Lower leg skin (tissue), 4 donors: ENCODE measurements at regions not wholly inside any gene's neighbourhood (a gene's known extent, or its start where the extent isn't known, plus 50 kb on each side); places are given as distances from the start of the nearest gene placed in this dataset.

Experiments used
- DNase-seq, 2 donors: peaks; one replicate each; pipeline ENCODE4 v3.0.0-alpha.2; 2019; ENCODE audit warnings: low spot score in 2 of 2
- H3K4me3 ChIP-seq: fragments of 200-600 bp; sonication (generic); 2 replicates; pipeline ENCODE4 v1.5.1; 2017; ENCODE audit warnings: mild to moderate bottlenecking, low read depth; ENCODE audit not compliant: poor library complexity, severe bottlenecking
- POLR2A ChIP-seq, 2 donors: fragments of 450-650 bp; IDR thresholded peaks; one replicate each; pipeline ENCODE4 v1.6.1; 2016 to 2017; ENCODE audit warnings: antibody characterized with exemption in 2 of 2, mild to moderate bottlenecking in 1 of 2, moderate library complexity in 1 of 2
- WGBS, 2 donors: methylation state at CpG; one replicate each; pipeline ENCODE4 v1.1.5; 2018; 5-methylcytosine and 5-hydroxymethylcytosine counted together
- intact Hi-C: fragments of 100-400 bp; cut with DNase I; formaldehyde crosslinking; loops from one replicate; pipeline ENCODE4 v1.15.0; 2023; ENCODE audit warnings: low total_unique reads
- TF ChIP-seq, protein P1 (sequence below), 3 donors: fragments of 450-650 bp; IDR thresholded peaks; one replicate each; pipeline ENCODE4 v1.5.1; 2016; ENCODE audit warnings: antibody characterized with exemption in 3 of 3, mild to moderate bottlenecking in 3 of 3, moderate library complexity in 2 of 3

DNA sequence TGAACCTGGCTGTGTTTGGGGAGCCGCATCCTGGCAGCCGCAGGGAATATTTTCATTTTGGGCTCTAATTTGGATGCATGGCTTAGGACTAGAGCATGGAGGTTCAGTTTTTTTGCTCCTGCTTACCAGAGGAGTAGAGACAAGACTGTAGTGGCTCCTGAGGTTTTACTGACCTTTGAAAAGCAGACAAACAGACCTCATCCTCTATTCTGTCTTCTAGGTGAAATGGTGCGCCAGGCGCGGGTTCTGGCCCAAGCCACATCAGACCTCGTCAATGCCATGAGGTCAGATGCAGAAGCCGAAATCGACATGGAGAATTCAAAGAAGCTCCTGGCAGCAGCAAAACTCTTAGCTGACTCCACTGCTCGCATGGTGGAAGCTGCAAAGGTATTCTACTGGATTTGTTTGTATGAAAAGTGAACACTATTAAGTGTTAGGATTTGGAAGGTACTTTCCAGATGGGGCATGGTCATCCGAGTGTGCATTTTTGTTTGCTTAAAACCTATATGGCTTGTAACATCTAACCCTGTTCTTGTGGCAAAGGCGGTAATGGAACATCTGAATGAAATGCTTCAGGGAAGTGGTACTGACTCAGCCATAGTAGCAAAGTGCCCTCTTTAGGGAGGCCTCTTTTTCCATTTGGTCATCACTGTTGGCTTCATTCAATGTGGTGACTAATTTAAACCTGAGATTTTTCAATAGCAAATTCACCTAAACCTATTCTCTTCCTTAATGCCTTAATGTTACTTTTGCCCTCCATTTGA, 330.7 kb upstream of the TPM1 start:
- no peak for TF ChIP-seq POLR2A (IDR thresholded peaks at IDR 0.05)
- TF ChIP-seq, protein P1, sequence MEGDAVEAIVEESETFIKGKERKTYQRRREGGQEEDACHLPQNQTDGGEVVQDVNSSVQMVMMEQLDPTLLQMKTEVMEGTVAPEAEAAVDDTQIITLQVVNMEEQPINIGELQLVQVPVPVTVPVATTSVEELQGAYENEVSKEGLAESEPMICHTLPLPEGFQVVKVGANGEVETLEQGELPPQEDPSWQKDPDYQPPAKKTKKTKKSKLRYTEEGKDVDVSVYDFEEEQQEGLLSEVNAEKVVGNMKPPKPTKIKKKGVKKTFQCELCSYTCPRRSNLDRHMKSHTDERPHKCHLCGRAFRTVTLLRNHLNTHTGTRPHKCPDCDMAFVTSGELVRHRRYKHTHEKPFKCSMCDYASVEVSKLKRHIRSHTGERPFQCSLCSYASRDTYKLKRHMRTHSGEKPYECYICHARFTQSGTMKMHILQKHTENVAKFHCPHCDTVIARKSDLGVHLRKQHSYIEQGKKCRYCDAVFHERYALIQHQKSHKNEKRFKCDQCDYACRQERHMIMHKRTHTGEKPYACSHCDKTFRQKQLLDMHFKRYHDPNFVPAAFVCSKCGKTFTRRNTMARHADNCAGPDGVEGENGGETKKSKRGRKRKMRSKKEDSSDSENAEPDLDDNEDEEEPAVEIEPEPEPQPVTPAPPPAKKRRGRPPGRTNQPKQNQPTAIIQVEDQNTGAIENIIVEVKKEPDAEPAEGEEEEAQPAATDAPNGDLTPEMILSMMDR (IDR thresholded peaks at IDR 0.05) = no peak
- 94% methylated on average over 11 of the region's 11 CpGs for WGBS, 2 donors
- intact Hi-C loops = no loop called here
- no peak for DNase-seq
- no peak overlapping the region for H3K4me3 ChIP-seq

DNA sequence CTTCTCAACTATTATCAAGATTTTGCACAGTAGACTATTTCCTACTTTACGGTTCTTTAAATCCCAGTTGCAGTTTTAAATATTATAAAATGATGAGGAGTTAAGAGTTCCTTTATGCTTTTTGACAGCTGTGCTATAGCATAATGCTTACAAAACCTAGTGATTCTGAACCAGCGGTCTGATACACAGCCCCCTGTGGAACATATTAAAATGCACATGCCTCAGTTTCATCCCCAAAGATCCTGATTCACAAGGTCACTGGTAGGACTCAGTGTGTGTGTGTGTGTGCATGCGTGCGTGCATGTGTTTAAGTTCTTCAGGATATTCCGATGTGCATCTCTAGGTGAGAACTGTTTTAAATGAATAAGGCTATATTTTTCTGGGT, 330.1 kb upstream of the TPM1 start:
- intact Hi-C loops = no loop called here
- H3K4me3 ChIP-seq = no peak overlapping the region
- TF ChIP-seq, protein P1 (IDR thresholded peaks at IDR 0.05) = no peak
- no peak for TF ChIP-seq POLR2A (IDR thresholded peaks at IDR 0.05)
- DNase-seq = no peak
- WGBS, 2 donors = 78 to 79% methylated on average over 5 of the region's 5 CpGs

DNA sequence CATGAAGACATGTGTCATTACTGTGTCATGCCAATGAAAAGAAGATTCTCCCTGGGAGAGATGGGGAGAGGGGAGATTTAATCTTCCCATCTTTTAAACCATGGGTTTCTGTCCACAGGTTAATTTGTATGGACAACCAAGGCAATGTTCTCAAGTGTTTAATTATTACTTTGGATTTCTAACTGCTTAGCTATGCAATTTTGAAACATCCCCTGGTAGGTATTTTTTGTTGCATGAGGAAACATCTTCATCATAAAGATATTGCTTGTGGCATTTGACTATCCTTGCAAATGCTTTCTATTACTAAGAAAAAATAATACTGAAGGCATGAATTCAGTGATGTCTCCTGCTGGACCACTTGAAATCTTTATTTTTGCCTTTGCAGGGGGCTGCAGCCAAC, 326.6 kb upstream of the TPM1 start:
- H3K4me3 ChIP-seq = no peak overlapping the region
- TF ChIP-seq POLR2A (IDR thresholded peaks at IDR 0.05) = no peak
- TF ChIP-seq, protein P1 (IDR thresholded peaks at IDR 0.05) = no peak
- intact Hi-C loops = no loop called here
- no peak for DNase-seq

DNA sequence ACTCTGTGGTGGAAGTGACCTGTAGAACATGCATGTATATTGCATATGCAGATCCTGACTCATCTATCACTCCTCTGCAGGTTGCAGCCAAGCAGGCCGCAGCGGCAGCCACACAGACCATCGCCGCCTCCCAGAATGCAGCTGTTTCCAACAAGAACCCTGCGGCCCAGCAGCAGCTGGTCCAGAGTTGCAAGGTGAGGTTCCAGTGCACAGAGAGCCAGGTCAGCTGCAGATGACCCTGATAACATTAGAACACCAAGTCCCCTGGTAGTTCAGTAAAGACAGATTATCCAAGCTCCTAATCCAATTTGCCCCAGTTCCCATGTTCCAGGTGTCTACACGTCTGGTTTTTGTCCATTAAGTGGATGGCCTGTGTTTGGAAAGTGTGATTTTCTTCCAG, 325.1 kb upstream of the TPM1 start:
- no peak overlapping the region for H3K4me3 ChIP-seq
- TF ChIP-seq, protein P1 (IDR thresholded peaks at IDR 0.05) = no peak
- TF ChIP-seq POLR2A (IDR thresholded peaks at IDR 0.05) = no peak
- intact Hi-C loops = no loop called here
- no peak for DNase-seq
- 88 to 91% methylated on average over 5 to 6 of the region's 6 CpGs for WGBS, 2 donors

DNA sequence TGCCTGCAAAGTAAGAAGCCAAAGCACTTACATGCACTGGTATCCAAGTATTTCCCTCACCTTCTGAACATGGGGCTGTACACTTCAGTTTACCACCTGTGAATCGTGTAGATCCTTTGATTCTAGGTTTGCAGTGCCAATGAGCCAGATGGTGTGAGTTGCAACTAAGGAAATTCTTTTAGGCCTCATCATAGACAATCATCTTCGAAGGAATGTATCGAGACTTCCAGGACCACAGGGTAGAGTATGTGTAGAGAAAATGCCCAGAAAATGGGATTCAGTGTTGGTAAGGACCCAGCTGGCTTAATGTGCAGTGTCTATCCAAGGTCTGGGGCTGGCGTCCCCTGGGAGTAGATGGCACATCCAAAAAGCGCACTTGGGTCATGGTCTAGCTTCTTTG, 323.2 kb upstream of the TPM1 start:
- 98 to 99% methylated on average over 5 of the region's 5 CpGs for WGBS, 2 donors
- TF ChIP-seq POLR2A (IDR thresholded peaks at IDR 0.05) = no peak
- TF ChIP-seq, protein P1 (IDR thresholded peaks at IDR 0.05) = no peak
- H3K4me3 ChIP-seq = no peak overlapping the region
- intact Hi-C loops = no loop called here
- DNase-seq = no peak

DNA sequence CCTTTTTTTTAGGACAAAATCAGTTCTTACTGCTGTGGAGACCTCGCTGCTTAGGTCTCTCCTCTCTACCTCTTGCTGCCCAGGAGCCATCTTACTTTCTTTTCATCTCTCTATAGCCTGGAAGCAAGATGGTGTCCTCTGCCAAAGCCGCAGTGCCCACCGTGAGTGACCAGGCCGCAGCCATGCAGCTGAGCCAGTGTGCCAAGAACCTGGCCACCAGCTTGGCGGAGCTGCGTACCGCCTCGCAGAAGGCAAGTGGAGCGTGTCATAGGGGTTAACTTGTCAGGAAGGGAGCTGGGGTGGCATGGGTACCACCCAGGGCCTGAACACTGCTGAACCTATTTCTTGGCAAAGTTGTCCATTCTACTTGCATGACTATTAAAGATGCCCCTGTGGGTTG, 320.3 kb upstream of the TPM1 start:
- intact Hi-C loops = no loop called here
- TF ChIP-seq, protein P1 (IDR thresholded peaks at IDR 0.05) = no peak
- 97 to 98% methylated on average over 9 of the region's 9 CpGs for WGBS, 2 donors
- no peak for DNase-seq
- H3K4me3 ChIP-seq = no peak overlapping the region
